ENCODE measurements at regions not wholly inside any gene's neighbourhood (a gene's known extent, or its start where the extent isn't known, plus 50 kb on each side); places are given as distances from the start of the nearest gene placed in this dataset.

- Histone ChIP-seq H2AFZ (ENCODE audit: low read length, unreplicated experiment) (no peak overlapping the region), H3K36me3 (ENCODE audit: insufficient read depth, low read length) (no peaks in the 10 kb centered on the region)
Measured at GRCh38 chr9:126750941-126751725, 53.7 kb upstream of the ZBTB43 start.

DNA sequence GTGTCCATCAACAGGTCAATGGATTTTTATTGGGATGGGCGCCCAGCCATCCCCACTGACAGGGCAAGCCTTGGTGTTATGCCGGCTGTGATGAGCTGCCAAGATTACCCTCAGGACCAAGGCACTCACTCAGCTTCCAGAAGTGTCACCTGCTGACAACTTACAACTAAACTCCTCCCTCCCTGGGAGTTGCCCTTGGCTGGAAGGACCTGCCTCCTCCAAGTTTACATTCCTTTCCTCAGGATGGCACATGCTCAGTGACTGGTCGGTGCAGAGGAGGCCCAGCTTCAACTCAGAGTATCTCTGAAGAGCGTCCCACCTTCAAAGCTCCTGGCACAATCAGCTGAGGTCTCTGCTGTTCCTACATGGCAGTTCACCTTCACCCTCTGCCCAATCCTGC, 52.5 kb upstream of the ZBTB43 start:
- peaks cover 70% of the 10 kb centered on the region for H3K27me3 ChIP-seq (ENCODE audit: insufficient read depth, low read length)
- no peak overlapping the region for H2AFZ ChIP-seq (ENCODE audit: low read length, unreplicated experiment)
- no peaks in the 10 kb centered on the region for H3K36me3 ChIP-seq (ENCODE audit: insufficient read depth, low read length)
- H3K4me3 ChIP-seq (ENCODE audit: low read depth, low read length) = no peak overlapping the region
- no peaks in the 10 kb centered on the region for H3K4me1 ChIP-seq (ENCODE audit: control insufficient read depth, insufficient read depth, low read length, unreplicated experiment)
- no peak overlapping the region for H3K27ac ChIP-seq (ENCODE audit: low read depth, low read length)
- H3K79me2 ChIP-seq (ENCODE audit: control insufficient read depth, insufficient read depth, low read length, unreplicated experiment) = no peaks in the 10 kb centered on the region

More at GRCh38 chr9:126750941-126751725, 53.7 kb upstream of the ZBTB43 start:
- Histone ChIP-seq H3K79me2 (ENCODE audit: control insufficient read depth, insufficient read depth, low read length, unreplicated experiment) (no peaks in the 10 kb centered on the region), H3K27me3 (ENCODE audit: insufficient read depth, low read length) (peaks cover 68% of the 10 kb centered on the region), H3K27ac (ENCODE audit: low read depth, low read length) (no peak overlapping the region), H3K4me3 (ENCODE audit: low read depth, low read length) (no peak overlapping the region), H3K4me1 (ENCODE audit: control insufficient read depth, insufficient read depth, low read length, unreplicated experiment) (no peaks in the 10 kb centered on the region)

- Histone ChIP-seq H3K27ac (ENCODE audit: low read depth, low read length) (no peak overlapping the region), H3K4me3 (ENCODE audit: low read depth, low read length) (no peak overlapping the region), H3K79me2 (ENCODE audit: control insufficient read depth, insufficient read depth, low read length, unreplicated experiment) (no peaks in the 10 kb centered on the region), H2AFZ (ENCODE audit: low read length, unreplicated experiment) (no peak overlapping the region), H3K27me3 (ENCODE audit: insufficient read depth, low read length) (peaks cover 64% of the 10 kb centered on the region), H3K4me1 (ENCODE audit: control insufficient read depth, insufficient read depth, low read length, unreplicated experiment) (no peaks in the 10 kb centered on the region), H3K36me3 (ENCODE audit: insufficient read depth, low read length) (no peaks in the 10 kb centered on the region)
Measured at GRCh38 chr9:126752881-126753670, 51.8 kb upstream of the ZBTB43 start.

- Histone ChIP-seq H2AFZ (ENCODE audit: low read length, unreplicated experiment) (no peak overlapping the region), H3K4me1 (ENCODE audit: control insufficient read depth, insufficient read depth, low read length, unreplicated experiment) (no peaks in the 10 kb centered on the region), H3K36me3 (ENCODE audit: insufficient read depth, low read length) (no peaks in the 10 kb centered on the region), H3K4me3 (ENCODE audit: low read depth, low read length) (no peak overlapping the region), H3K79me2 (ENCODE audit: control insufficient read depth, insufficient read depth, low read length, unreplicated experiment) (no peaks in the 10 kb centered on the region), H3K27ac (ENCODE audit: low read depth, low read length) (no peak overlapping the region), H3K27me3 (ENCODE audit: insufficient read depth, low read length) (peaks cover 69% of the 10 kb centered on the region)
Measured at GRCh38 chr9:126754436-126755316, 50.2 kb upstream of the ZBTB43 start.
